OCI-LY7 (cell line): ENCODE measurements at regions not wholly inside any gene's neighbourhood (a gene's known extent, or its start where the extent isn't known, plus 50 kb on each side); places are given as distances from the start of the nearest gene placed in this dataset.

Experiments
- BruUV-seq: library from RNA; stranded (reverse); fragments of 400-500 nt; replicated peaks from 2 replicates; lab custom pipeline; 2021; lab: Mats Ljungman, UMichigan
- CTCF ChIA-PET: fragments of 300-600 bp; sonication (Branson Sonifier 250); formaldehyde crosslinking; loops from one replicate; lab custom pipeline; 2022; ENCODE audit warnings: antibody characterized with exemption; ENCODE audit not compliant: unreplicated experiment; lab: Charles Lee
- POLR2A ChIA-PET: fragments of 300-600 bp; sonication (Branson Sonifier 250); formaldehyde crosslinking; loops from one replicate; lab custom pipeline; 2022; ENCODE audit warnings: antibody characterized with exemption; lab: Charles Lee
- DNase-seq: peaks from one replicate; pipeline ENCODE4 v3.0.0-alpha.2; 2015; ENCODE audit warnings: low spot score
- H2AFZ ChIP-seq: fragments of 200-600 bp; sonication (generic), shearing (Covaris generic); 2 replicates; pipeline ENCODE4 v1.6.1; 2014; ENCODE audit warnings: mild to moderate bottlenecking, antibody characterized with exemption, low read length, moderate library complexity
- H3K27ac ChIP-seq: fragments of 200-600 bp; sonication (generic); 2 replicates; pipeline ENCODE4 v1.5.1; 2014; ENCODE audit warnings: mixed run types, low read depth, mild to moderate bottlenecking, moderate library complexity, low read length, inconsistent platforms; ENCODE audit not compliant: poor library complexity, severe bottlenecking
- H3K36me3 ChIP-seq: fragments of 200-600 bp; sonication (generic); 2 replicates; pipeline ENCODE4 v1.6.1; 2014; ENCODE audit warnings: mild to moderate bottlenecking, antibody characterized with exemption, low read length, moderate library complexity, mixed read lengths; ENCODE audit not compliant: insufficient read depth
- H3K4me1 ChIP-seq: fragments of 200-600 bp; sonication (generic); 2 replicates; pipeline ENCODE4 v1.5.1; 2014; ENCODE audit warnings: mild to moderate bottlenecking, low read length; ENCODE audit not compliant: insufficient read depth, poor library complexity, severe bottlenecking
- H3K4me2 ChIP-seq: fragments of 200-600 bp; sonication (generic); 2 replicates; pipeline ENCODE4 v1.6.1; 2014; ENCODE audit warnings: mild to moderate bottlenecking, low read length
- H3K4me3 ChIP-seq: fragments of 200-600 bp; sonication (generic); 2 replicates; pipeline ENCODE4 v1.5.1; 2014; ENCODE audit warnings: mild to moderate bottlenecking, low read depth, low read length; ENCODE audit not compliant: poor library complexity, severe bottlenecking
- H3K79me2 ChIP-seq: fragments of 200-600 bp; sonication (generic); 2 replicates; pipeline ENCODE4 v1.6.1; 2016; ENCODE audit warnings: low read depth, mild to moderate bottlenecking, low read length, moderate library complexity, mixed read lengths; ENCODE audit not compliant: insufficient read depth
- H3K9me2 ChIP-seq: fragments of 200-600 bp; sonication (generic); 2 replicates; pipeline ENCODE4 v1.6.1; 2016; ENCODE audit warnings: mild to moderate bottlenecking, low read length, mixed read lengths; ENCODE audit not compliant: insufficient read depth
- H3K9me3 ChIP-seq: fragments of 200-600 bp; sonication (generic); 2 replicates; pipeline ENCODE4 v1.6.1; 2014; ENCODE audit warnings: mild to moderate bottlenecking, mixed run types, low read length, mixed read lengths
- H4K20me1 ChIP-seq: fragments of 200-600 bp; sonication (generic); 2 replicates; pipeline ENCODE4 v1.6.1; 2014; ENCODE audit warnings: mild to moderate bottlenecking, antibody characterized with exemption, low read length, moderate library complexity, mixed read lengths; ENCODE audit not compliant: insufficient read depth
- CTCF ChIP-seq: fragments of 200-600 bp; sonication (generic); conservative IDR thresholded peaks from 2 replicates; pipeline ENCODE4 v1.5.1; 2014; ENCODE audit warnings: mild to moderate bottlenecking, antibody characterized with exemption, low read length, moderate library complexity, mixed read lengths
- EZH2phosphoT487 ChIP-seq: fragments of 200-600 bp; sonication (generic); IDR thresholded peaks from 2 replicates; pipeline ENCODE4 v1.6.1; 2018; ENCODE audit warnings: low read depth, borderline replicate concordance, mild to moderate bottlenecking, mixed run types, antibody characterized with exemption, low read length, moderate library complexity, mixed read lengths
- intact Hi-C: fragments of 100-400 bp; cut with micrococcal nuclease; formaldehyde crosslinking; loops from one replicate; pipeline ENCODE4 v1.10.0; 2022; ENCODE audit not compliant: unreplicated experiment

- ChIA-PET POLR2A (no interaction called here), CTCF (no interaction called here)
Measured at GRCh38 chr2:118325321-118325955, 237.2 kb downstream of the INSIG2 start.

DNA sequence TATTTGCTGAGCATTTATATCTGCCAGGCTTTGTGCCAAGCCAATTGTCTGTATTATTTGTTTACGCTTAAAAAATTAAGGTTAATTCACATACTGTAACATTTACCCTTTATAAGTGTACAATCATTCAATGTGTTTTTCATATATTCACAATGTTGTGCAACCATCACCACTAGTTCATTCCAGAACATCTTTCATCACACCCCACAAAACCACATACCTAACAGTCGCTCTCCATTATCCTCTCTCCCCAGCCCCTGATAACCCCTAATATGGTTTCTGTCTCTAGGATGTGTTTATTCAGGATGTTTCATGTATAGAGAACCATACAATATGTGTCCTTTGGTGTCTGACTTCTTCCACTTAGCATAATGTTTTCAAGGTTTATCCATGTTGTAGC, 234.1 kb downstream of the INSIG2 start:
- TF ChIP-seq EZH2phosphoT487 = no peak
- TF ChIP-seq CTCF = no peak
- no peak overlapping the region for H3K4me2 ChIP-seq
- no TSS peak for BruUV-seq

More at GRCh38 chr2:118325321-118325955, 237.2 kb downstream of the INSIG2 start:
- no TSS peak for BruUV-seq
- H3K9me3 ChIP-seq = no peaks in the 10 kb centered on the region
- H3K27ac ChIP-seq = no peak overlapping the region
- H3K4me3 ChIP-seq = no peak overlapping the region
- H3K79me2 ChIP-seq = no peaks in the 10 kb centered on the region
- H3K36me3 ChIP-seq = no peaks in the 10 kb centered on the region
- no peaks in the 10 kb centered on the region for H4K20me1 ChIP-seq
- H3K9me2 ChIP-seq = no peaks in the 10 kb centered on the region
- no peak overlapping the region for H3K4me2 ChIP-seq
- no peak for TF ChIP-seq EZH2phosphoT487
- TF ChIP-seq CTCF = no peak
- intact Hi-C loops = no loop called here
- no peaks in the 10 kb centered on the region for H3K4me1 ChIP-seq
- no peak overlapping the region for H2AFZ ChIP-seq
- no peak for DNase-seq

GRCh38 chr2:118321432-118322105, 233.3 kb downstream of the INSIG2 start:
- no peak overlapping the region for H2AFZ ChIP-seq
- no TSS peak for BruUV-seq
- DNase-seq = no peak
- no peaks in the 10 kb centered on the region for H3K4me1 ChIP-seq
- H3K9me3 ChIP-seq = no peaks in the 10 kb centered on the region
- TF ChIP-seq EZH2phosphoT487 = no peak
- TF ChIP-seq CTCF = no peak
- H3K79me2 ChIP-seq = no peaks in the 10 kb centered on the region
- H3K9me2 ChIP-seq = no peaks in the 10 kb centered on the region
- no peaks in the 10 kb centered on the region for H4K20me1 ChIP-seq
- H3K36me3 ChIP-seq = no peaks in the 10 kb centered on the region
- no peak overlapping the region for H3K4me2 ChIP-seq
- ChIA-PET CTCF (no interaction called here), POLR2A (no interaction called here)
- no peak overlapping the region for H3K4me3 ChIP-seq
- no peak overlapping the region for H3K27ac ChIP-seq
- intact Hi-C loops = no loop called here

More for the DNA sequence above, 234.1 kb downstream of the INSIG2 start:
- no peaks in the 10 kb centered on the region for H3K79me2 ChIP-seq
- ChIA-PET POLR2A (no interaction called here), CTCF (no interaction called here)
- no peaks in the 10 kb centered on the region for H3K36me3 ChIP-seq
- H2AFZ ChIP-seq = no peak overlapping the region
- H3K4me3 ChIP-seq = no peak overlapping the region
- no peaks in the 10 kb centered on the region for H4K20me1 ChIP-seq
- intact Hi-C loops = no loop called here
- H3K27ac ChIP-seq = no peak overlapping the region
- DNase-seq = no peak
- no peaks in the 10 kb centered on the region for H3K9me3 ChIP-seq
- no peaks in the 10 kb centered on the region for H3K9me2 ChIP-seq
- no peaks in the 10 kb centered on the region for H3K4me1 ChIP-seq
